GM13977 (cell line): ENCODE measurements at regions not wholly inside any gene's neighbourhood (a gene's known extent, or its start where the extent isn't known, plus 50 kb on each side); places are given as distances from the start of the nearest gene placed in this dataset.
"Not testable (repeated sequence)": the region's sequence is repeated elsewhere in the genome, so short reads cannot be mapped to it uniquely, and the experiment has no call there.

Experiments
- DNase-seq: peaks from one replicate; pipeline ENCODE4 v3.0.0; 2012; ENCODE audit warnings: low spot score
- in situ Hi-C: fragments of 300-500 bp; cut with MboI; formaldehyde crosslinking; loops from one replicate; pipeline ENCODE4 v1.12.0; 2022; ENCODE audit warnings: low sequenced_read_pairs, low pct_unique_long_range_greater_than_20kb, mixed read lengths, inconsistent platforms; ENCODE audit not compliant: unreplicated experiment
- TF ChIP-seq, protein P1 (sequence below): IDR thresholded peaks from 2 replicates; pipeline ENCODE4 v1.5.1; 2012; ENCODE audit warnings: mild to moderate bottlenecking, control low read depth; ENCODE audit not compliant: insufficient read depth; ENCODE audit errors: extremely low read depth, missing control alignments

DNA sequence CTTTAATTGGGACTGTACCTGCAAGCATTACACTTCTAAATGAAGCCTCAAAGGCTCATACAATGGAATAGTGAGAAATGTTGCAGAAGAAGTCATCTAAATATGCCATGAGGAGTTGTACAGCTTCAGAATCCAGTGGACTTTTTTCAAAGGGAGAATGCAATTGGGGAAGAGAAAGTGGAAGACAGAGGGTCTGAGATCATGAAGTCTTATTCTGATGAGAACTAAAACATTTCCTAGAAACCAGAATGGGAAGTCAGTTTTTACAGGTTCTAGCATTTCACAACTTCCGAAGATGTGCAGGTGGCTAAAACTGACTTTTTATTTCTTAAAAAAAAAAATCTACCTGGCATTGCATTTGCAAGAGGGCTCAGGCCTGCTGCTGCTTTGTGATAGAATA, 424.4 kb upstream of the RUNX1 start:
- TF ChIP-seq, protein P1, sequence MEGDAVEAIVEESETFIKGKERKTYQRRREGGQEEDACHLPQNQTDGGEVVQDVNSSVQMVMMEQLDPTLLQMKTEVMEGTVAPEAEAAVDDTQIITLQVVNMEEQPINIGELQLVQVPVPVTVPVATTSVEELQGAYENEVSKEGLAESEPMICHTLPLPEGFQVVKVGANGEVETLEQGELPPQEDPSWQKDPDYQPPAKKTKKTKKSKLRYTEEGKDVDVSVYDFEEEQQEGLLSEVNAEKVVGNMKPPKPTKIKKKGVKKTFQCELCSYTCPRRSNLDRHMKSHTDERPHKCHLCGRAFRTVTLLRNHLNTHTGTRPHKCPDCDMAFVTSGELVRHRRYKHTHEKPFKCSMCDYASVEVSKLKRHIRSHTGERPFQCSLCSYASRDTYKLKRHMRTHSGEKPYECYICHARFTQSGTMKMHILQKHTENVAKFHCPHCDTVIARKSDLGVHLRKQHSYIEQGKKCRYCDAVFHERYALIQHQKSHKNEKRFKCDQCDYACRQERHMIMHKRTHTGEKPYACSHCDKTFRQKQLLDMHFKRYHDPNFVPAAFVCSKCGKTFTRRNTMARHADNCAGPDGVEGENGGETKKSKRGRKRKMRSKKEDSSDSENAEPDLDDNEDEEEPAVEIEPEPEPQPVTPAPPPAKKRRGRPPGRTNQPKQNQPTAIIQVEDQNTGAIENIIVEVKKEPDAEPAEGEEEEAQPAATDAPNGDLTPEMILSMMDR, result no peak
- in situ Hi-C loops, result no loop called here

DNA sequence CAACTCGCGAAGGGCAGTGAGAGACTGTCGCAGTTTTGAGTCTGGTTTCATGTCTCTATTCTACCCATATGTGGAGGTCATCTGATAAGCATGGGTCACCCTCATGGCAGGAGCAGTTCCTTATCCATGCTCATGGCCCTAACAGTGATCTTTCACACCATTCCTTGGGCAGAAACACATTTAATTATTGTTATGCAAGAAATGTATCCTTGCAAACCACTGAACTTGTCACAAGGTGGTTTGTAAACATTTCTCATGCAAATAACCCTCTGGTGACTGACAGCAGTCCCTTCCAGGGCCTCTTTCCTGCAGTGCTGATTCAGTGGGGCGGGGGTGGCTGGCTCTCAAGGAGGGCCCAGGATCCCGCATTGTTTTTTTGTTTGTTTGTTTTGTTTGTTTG, 421.4 kb upstream of the RUNX1 start:
- DNase-seq, result no peak
- TF ChIP-seq, protein P1, result no peak
- in situ Hi-C loops, result no loop called here

More for the DNA sequence above, 424.4 kb upstream of the RUNX1 start:
- DNase-seq, result no peak

DNA sequence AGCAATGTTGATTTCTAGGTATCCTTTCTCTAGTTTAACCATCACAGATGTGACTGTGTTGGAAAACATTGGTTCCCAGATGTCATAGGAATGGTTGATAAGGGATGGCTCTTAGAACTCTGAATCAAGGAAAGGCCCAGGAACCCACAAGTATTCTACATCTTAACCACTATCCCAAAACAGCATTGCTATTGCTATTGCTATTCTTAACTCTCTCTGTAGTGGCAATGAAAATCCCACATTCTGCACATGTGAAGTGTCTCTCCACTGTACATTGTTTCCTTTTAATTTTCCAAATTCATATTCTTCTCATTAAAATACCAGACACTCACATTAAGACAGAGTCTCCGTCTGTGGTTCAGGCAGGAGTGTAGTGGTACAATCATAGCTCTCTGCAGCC, 420.4 kb upstream of the RUNX1 start:
- in situ Hi-C loops, result no loop called here
- DNase-seq, result no peak
- TF ChIP-seq, protein P1, result no peak

DNA sequence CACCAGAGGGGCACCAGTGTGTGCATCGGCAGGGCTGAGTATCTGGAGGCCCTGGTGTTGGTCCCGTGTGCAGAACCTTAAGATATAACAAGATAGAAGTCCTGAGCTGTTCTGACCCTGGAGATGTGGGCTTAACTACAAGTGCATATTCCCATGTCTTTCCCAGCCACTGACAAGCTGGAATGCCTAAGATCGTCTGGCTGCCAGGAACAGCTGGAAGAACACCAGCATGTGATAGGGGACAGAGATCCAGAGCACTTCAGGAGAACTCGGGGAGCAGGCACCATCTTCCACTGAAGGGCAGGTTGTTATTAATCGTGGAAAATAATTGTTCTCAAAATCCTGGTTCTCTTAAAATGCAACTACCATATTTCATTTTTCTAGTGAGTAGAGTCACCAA, 419.9 kb upstream of the RUNX1 start:
- TF ChIP-seq, protein P1, result no peak
- no peak for DNase-seq
- in situ Hi-C loops, result no loop called here

DNA sequence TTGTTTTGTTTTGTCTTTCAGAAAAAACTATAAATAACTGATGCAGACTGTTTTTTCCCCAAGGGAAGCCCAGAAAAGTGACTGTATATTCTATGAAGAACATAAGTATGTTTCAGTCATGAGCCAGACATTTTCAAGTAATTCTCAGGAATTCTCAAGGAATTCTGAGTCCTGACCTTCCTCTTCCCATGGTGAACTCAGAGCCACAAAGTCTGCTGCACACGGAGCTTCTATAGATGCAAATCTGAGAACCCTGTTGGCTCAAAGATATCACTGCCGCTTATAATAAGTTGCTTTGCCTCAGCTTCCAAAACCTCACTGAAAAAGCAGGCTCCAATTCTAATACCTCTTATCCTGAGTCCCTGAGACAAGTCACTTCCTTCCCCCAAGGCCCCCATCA, 418.5 kb upstream of the RUNX1 start:
- TF ChIP-seq, protein P1, result no peak
- in situ Hi-C loops, result no loop called here
- DNase-seq, result no peak

DNA sequence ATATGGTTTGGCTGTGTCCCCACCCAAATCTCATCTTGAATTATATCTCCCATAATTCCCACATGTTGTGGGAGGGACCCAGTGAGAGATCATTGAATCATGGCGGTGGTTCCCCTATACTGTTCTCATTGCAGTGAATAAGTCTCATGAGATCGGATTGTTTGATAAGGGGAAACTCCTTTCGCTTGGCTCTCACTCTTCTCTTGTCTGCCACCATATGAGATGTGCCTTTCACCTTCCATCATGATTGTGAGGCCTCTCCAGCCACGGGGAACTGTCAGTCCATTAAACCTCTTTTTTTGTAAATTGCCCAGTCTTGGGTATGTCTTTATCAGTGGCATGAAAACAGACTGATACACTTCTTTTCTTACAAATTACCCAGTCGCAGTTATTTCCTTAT, 417.6 kb upstream of the RUNX1 start:
- in situ Hi-C loops, DNase-seq: not testable (repeated sequence)

DNA sequence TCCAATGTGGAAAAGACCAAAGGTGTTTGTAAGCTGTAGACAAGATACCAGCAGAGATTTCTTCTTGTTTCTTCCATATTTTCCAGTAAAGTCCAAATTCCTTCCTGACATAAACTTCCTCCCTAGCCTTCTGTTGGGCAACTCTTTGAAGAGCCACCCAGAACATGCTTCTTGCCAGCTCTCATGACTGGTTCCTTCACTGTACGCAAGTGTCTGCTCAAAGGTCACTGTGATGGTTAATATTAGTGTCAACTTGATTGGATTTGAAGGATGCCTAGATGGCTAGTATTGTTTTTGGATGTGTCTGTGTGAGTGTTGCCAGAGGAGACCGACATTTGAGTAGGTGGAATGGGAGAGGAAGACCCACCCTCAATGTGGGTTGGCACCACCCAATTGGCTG, 416.6 kb upstream of the RUNX1 start:
- DNase-seq, result no peak
- TF ChIP-seq, protein P1, result no peak
- in situ Hi-C loops, result no loop called here
